ENCODE measurements at regions not wholly inside any gene's neighbourhood (a gene's known extent, or its start where the extent isn't known, plus 50 kb on each side); places are given as distances from the start of the nearest gene placed in this dataset.
"Not testable (repeated sequence)": the region's sequence is repeated elsewhere in the genome, so short reads cannot be mapped to it uniquely, and the experiment has no call there.

DNA sequence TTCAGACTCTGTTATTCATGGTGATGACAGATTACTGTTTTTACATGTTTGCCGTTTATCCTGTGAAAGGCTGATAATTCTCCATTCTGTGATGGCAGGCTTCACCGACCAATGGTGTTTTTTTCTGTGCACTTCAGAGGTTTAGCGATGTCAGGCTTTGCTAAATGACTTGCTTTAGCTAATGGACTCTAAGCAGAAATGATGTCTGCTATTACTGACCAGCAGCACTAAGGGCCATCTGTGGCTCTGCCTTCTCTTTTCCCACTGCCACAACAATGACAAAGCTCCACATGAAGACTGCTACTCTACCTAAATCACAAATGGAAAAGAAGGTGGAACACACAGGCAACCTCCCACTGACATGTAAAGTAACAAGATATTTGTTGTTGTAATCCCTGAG, 68.4 kb upstream of the ALB start:
- TF ChIP-seq, protein P1, sequence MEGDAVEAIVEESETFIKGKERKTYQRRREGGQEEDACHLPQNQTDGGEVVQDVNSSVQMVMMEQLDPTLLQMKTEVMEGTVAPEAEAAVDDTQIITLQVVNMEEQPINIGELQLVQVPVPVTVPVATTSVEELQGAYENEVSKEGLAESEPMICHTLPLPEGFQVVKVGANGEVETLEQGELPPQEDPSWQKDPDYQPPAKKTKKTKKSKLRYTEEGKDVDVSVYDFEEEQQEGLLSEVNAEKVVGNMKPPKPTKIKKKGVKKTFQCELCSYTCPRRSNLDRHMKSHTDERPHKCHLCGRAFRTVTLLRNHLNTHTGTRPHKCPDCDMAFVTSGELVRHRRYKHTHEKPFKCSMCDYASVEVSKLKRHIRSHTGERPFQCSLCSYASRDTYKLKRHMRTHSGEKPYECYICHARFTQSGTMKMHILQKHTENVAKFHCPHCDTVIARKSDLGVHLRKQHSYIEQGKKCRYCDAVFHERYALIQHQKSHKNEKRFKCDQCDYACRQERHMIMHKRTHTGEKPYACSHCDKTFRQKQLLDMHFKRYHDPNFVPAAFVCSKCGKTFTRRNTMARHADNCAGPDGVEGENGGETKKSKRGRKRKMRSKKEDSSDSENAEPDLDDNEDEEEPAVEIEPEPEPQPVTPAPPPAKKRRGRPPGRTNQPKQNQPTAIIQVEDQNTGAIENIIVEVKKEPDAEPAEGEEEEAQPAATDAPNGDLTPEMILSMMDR (conservative IDR thresholded peaks at IDR 0.05; ENCODE audit: low read depth, low read length) = no peak
- no peak overlapping the region for H3K4me3 ChIP-seq (ENCODE audit: low read length)
- DNase-seq (ENCODE audit: low read depth) = no peak

DNA sequence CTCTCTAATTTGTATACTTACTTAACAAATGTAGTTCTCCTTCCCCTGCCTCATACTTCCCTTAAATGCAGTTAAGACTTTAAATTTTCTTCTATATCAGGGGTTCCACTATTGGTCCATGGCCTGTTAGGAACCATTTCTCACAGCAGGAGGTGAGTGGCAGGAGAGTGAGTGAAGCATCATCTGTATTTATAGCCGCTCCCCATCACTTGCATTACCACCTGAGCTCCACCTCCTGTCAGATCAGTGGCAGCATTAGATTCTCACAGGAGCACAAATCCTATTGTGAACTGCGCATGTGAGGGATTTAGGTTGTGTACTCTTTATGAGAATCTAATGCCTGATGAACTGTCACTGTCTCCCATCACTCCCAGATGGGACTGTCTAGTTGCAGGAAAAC, 72.1 kb upstream of the ALB start:
- H3K4me3 ChIP-seq (ENCODE audit: low read length); DNase-seq (ENCODE audit: low read depth): not testable (repeated sequence)

DNA sequence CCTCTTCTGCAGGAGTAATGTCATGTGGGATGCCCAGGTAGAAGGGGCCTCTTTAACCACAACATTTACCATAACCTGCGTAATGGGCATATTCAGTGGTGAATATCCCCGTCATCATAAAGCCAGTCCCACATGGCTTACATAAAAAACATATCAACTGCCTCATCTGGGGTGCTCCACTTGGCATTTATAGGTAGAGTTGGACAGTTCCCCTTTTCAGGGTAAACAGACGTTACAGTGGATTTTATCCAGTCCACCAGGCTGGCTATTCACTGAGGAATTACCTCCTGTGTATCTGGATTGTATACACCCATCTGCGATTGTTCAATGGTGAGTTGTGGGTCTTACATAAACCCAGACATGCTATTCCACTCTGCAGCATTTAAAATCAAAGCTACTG, 70.7 kb upstream of the ANKRD17 start:
- TF ChIP-seq, protein P1 (conservative IDR thresholded peaks at IDR 0.05; ENCODE audit: low read depth, low read length) = no peak
- H3K4me3 ChIP-seq (ENCODE audit: low read length) = no peak overlapping the region
- no peak for DNase-seq (ENCODE audit: low read depth)

DNA sequence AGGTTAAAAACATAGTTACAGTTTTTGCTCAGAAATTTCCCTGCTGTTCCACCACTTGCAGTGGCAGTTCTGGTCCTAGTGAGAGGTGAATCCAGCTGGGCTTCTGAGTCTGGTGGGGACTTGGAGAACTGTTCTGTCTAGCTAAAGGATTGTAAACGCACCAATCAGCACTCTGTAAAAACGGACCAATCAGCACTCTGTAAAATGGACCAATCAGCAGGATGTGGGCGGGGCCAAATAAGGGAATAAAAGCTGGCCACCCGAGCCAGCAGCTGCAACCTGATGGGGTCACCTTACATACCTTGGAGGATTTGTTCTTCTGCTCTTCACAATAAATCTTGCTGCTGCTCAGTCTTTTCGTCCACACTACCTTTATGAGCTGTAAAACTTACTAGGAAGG, 67.2 kb upstream of the ANKRD17 start:
- DNase-seq (ENCODE audit: low read depth); H3K4me3 ChIP-seq (ENCODE audit: low read length): not testable (repeated sequence)

DNA sequence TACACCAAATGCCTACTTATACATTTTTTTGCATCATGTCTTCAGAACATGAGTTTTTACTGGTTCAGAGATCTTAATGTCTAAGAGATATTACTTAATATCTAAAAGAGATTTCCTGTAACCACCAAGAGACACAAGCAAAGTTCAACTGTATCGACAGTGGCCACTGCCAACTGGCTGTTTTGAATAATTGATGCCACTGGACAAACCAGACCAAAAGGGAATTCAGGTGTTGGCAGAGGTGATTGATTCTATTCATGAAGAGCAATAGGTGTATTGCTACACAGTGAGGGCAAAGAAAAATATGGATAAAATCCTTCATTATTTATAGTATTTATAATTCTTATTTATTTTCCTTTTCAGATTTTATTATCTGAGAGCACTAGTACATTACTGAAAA, 58.5 kb upstream of the ANKRD17 start:
- DNase-seq (ENCODE audit: low read depth) = no peak
- TF ChIP-seq, protein P1 (conservative IDR thresholded peaks at IDR 0.05; ENCODE audit: low read depth, low read length) = no peak
- no peak overlapping the region for H3K4me3 ChIP-seq (ENCODE audit: low read length)

DNA sequence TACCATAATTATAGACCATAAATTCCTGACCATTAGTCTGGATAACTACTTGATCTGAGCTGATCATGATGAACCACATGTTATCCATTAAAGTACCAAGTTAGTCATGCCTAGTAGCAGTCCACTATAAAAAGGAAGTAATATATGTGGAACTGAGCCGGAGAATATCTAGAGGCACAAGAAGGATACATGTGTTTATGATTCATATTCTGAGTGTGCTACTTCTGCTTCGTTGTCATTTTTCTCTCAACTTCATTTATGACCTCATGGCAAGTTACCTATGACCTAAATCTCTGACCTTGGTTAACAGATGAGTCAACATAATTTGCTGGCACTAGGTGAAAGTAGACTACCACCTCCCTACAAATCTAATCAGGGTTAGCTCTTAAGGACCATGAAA, 56.5 kb upstream of the ANKRD17 start:
- no peak overlapping the region for H3K4me3 ChIP-seq (ENCODE audit: low read length)
- no peak for DNase-seq (ENCODE audit: low read depth)
- TF ChIP-seq, protein P1 (conservative IDR thresholded peaks at IDR 0.05; ENCODE audit: low read depth, low read length) = no peak

DNA sequence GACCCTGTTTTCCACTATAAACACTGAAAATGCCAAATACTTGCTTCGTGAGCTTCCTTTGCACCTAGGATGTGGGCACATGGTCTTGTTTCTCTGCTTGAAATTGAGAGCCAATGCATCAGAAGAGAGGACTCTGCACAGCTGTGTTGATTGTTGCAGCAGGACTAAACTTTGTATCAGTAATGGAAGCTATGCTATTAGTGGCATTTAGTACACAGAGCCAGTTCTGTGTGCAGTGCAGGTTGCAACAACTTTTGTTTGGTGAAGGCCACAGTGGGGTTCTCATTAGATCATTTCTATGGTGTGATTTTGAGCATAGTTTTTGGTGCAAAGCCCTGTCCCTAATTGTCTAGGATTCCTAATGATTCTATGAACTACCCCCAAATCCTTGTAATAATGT, 54.4 kb upstream of the ANKRD17 start:
- no peak overlapping the region for H3K4me3 ChIP-seq (ENCODE audit: low read length)
- no peak for DNase-seq (ENCODE audit: low read depth)
- TF ChIP-seq, protein P1 (conservative IDR thresholded peaks at IDR 0.05; ENCODE audit: low read depth, low read length) = no peak

DNA sequence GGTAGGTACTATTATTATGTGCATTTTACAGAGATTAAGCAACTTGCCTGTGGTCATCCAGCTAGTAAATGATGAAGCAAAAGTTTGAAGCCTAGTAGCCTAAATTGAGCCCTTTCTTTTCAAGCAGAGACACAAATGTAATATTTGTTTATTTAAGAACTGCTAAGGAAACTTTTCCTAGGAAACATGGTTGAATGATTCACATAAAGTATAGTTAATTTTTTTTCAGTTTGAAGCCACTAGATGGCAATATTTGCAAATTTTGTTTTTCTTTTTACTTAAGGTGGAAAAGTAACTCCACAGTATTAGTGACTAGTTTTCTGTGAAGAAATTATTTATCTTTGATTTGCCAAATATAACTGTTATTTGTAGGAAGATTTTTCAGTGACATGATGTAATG, 52.8 kb upstream of the ANKRD17 start:
- TF ChIP-seq, protein P1 (conservative IDR thresholded peaks at IDR 0.05; ENCODE audit: low read depth, low read length) = peak; percentile 24
- no peak overlapping the region for H3K4me3 ChIP-seq (ENCODE audit: low read length)
- DNase-seq (ENCODE audit: low read depth) = no peak

Measured in retinal pigment epithelial cell (primary cell).